ENCODE measurements at regions not wholly inside any gene's neighbourhood (a gene's known extent, or its start where the extent isn't known, plus 50 kb on each side); places are given as distances from the start of the nearest gene placed in this dataset.

DNA sequence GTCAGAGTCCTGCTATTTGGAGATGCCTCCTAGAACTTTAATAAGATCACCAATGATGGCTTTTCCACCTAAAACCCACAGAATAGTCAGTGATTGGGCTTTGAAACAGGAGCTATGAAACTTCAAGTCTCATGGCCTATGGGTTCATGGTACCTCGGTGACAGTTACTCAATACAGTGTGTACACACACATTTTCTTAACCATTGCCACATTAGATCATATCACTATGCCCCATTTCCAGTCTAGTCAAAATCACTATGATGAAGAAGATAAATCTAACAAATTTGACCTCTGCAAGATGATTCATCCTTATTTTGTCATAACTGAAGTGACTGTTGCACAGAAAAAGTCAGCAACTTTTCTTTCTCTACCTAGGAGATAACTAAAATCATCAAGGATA, 86.8 kb upstream of the OR13F1 start:
- TF ChIP-seq YY1 (IDR thresholded peaks at IDR 0.05; ENCODE audit: extremely low read depth, insufficient replicate concordance, low read depth, low read length) (no peak), EGR1 (IDR thresholded peaks at IDR 0.05; ENCODE audit: low read depth) (no peak), POLR2AphosphoS5 (IDR thresholded peaks at IDR 0.05; ENCODE audit: low read depth, low read length) (no peak), EZH2 (IDR thresholded peaks at IDR 0.05) (no peak), REST (IDR thresholded peaks at IDR 0.05; ENCODE audit: low read depth) (no peak), FOSL1 (IDR thresholded peaks at IDR 0.05; ENCODE audit: low read depth) (no peak), EZH2phosphoT487 (IDR thresholded peaks at IDR 0.05; ENCODE audit: borderline replicate concordance) (no peak), RAD21 (IDR thresholded peaks at IDR 0.05; ENCODE audit: low read depth) (no peak), POLR2A (IDR thresholded peaks at IDR 0.05; ENCODE audit: borderline replicate concordance, extremely low read depth, insufficient read depth, insufficient read length) (no peak), TCF7L2 (IDR thresholded peaks at IDR 0.05; ENCODE audit: borderline replicate concordance, extremely low read depth, insufficient read depth, insufficient read length) (no peak), CEBPB (IDR thresholded peaks at IDR 0.05; ENCODE audit: low read depth) (no peak)
- TF ChIP-seq, protein P1, sequence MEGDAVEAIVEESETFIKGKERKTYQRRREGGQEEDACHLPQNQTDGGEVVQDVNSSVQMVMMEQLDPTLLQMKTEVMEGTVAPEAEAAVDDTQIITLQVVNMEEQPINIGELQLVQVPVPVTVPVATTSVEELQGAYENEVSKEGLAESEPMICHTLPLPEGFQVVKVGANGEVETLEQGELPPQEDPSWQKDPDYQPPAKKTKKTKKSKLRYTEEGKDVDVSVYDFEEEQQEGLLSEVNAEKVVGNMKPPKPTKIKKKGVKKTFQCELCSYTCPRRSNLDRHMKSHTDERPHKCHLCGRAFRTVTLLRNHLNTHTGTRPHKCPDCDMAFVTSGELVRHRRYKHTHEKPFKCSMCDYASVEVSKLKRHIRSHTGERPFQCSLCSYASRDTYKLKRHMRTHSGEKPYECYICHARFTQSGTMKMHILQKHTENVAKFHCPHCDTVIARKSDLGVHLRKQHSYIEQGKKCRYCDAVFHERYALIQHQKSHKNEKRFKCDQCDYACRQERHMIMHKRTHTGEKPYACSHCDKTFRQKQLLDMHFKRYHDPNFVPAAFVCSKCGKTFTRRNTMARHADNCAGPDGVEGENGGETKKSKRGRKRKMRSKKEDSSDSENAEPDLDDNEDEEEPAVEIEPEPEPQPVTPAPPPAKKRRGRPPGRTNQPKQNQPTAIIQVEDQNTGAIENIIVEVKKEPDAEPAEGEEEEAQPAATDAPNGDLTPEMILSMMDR (IDR thresholded peaks at IDR 0.05 in 2 of 3, conservative IDR thresholded peaks at IDR 0.05 in 1 of 3; ENCODE audit: borderline replicate concordance in 1 of 3, insufficient read depth in 1 of 3, low read depth in 2 of 3, low read length in 2 of 3) = no peak

Data from HCT116 (cell line).